ENCODE measurements at regions not wholly inside any gene's neighbourhood (a gene's known extent, or its start where the extent isn't known, plus 50 kb on each side); places are given as distances from the start of the nearest gene placed in this dataset.
"Not testable (repeated sequence)": the region's sequence is repeated elsewhere in the genome, so short reads cannot be mapped to it uniquely, and the experiment has no call there.

- no peak for DNase-seq
Measured at GRCh38 chrY:19644889-19645638, 99.5 kb downstream of the KDM5D start.

- DNase-seq: no peak
Measured at GRCh38 chrY:19637651-19638347, 106.7 kb downstream of the KDM5D start.

- no peak for DNase-seq
Measured at GRCh38 chrY:19628926-19629325, 115.6 kb downstream of the KDM5D start.

- no peak for DNase-seq
Measured at GRCh38 chrY:19622392-19622791, 122.1 kb downstream of the KDM5D start.

GRCh38 chrY:19621756-19622155, 122.8 kb downstream of the KDM5D start:
- DNase-seq: no peak

GRCh38 chrY:19601113-19601512, 143.4 kb downstream of the KDM5D start:
- DNase-seq: no peak

- no peak for DNase-seq
Measured at GRCh38 chrY:19600711-19601110, 143.8 kb downstream of the KDM5D start.

GRCh38 chrY:19590235-19590634, 154.3 kb downstream of the KDM5D start:
- no peak for DNase-seq

GRCh38 chrY:19589664-19590063, 154.9 kb downstream of the KDM5D start:
- no peak for DNase-seq

GRCh38 chrY:19587311-19587710, 157.2 kb downstream of the KDM5D start:
- DNase-seq: no peak

- not testable (repeated sequence) for DNase-seq
Measured at GRCh38 chrY:19580990-19581389, 163.5 kb downstream of the KDM5D start.

GRCh38 chrY:19578281-19578874, 166.1 kb downstream of the KDM5D start:
- no peak for DNase-seq

GRCh38 chrY:19577250-19577649, 167.3 kb downstream of the KDM5D start:
- DNase-seq: no peak

GRCh38 chrY:19574939-19575338, 169.6 kb downstream of the KDM5D start:
- DNase-seq: no peak

GRCh38 chrY:19573646-19574045, 170.9 kb downstream of the KDM5D start:
- DNase-seq: no peak

- no peak for DNase-seq
Measured at GRCh38 chrY:19570999-19571398, 173.5 kb downstream of the KDM5D start.

GRCh38 chrY:19567943-19568342, 176.6 kb downstream of the KDM5D start:
- no peak for DNase-seq

GRCh38 chrY:19567051-19567921, 177.2 kb downstream of the KDM5D start:
- peak in 1 of 2 donors; percentile 79 for DNase-seq

GRCh38 chrY:19559161-19559560, 185.4 kb downstream of the KDM5D start:
- DNase-seq: no peak

- DNase-seq: no peak
Measured at GRCh38 chrY:19549671-19550466, 194.7 kb downstream of the KDM5D start.

- DNase-seq: no peak
Measured at GRCh38 chrY:19541475-19542306, 202.8 kb downstream of the KDM5D start.

Data from activated CD4-positive, alpha-beta T cell treated with anti-CD3 and anti-CD28 coated beads for 4 hours (primary cell).